ENCODE measurements at regions not wholly inside any gene's neighbourhood (a gene's known extent, or its start where the extent isn't known, plus 50 kb on each side); places are given as distances from the start of the nearest gene placed in this dataset.

GRCh38 chr13:40420160-40420740, 246.2 kb downstream of the FOXO1 start:
- no peak for DNase-seq
- Histone ChIP-seq H3K9me3 (no peaks in the 10 kb centered on the region), H3K4me3 (no peak overlapping the region), H3K36me3 (no peaks in the 10 kb centered on the region), H3K4me1 (no peaks in the 10 kb centered on the region), H3K27ac (no peak overlapping the region), H3K27me3 (no peaks in the 10 kb centered on the region)
- TF ChIP-seq POLR2A (IDR thresholded peaks at IDR 0.05), result no peak
- TF ChIP-seq EP300 (IDR thresholded peaks at IDR 0.05), result no peak
- no peak for TF ChIP-seq CTCF (IDR thresholded peaks at IDR 0.05)
- 67 to 78% (median 76%) methylated on average over 5 to 6 of the region's 6 CpGs for WGBS, 5 donors
- intact Hi-C loops (cut with DNase I; ENCODE audit: low total_unique reads), result no loop called here

GRCh38 chr13:40422588-40423235, 243.7 kb downstream of the FOXO1 start:
- H3K9me3 ChIP-seq, result no peaks in the 10 kb centered on the region
- intact Hi-C loops (cut with DNase I; ENCODE audit: low total_unique reads), result no loop called here
- TF ChIP-seq POLR2A (IDR thresholded peaks at IDR 0.05), result no peak
- no peak for TF ChIP-seq POLR2AphosphoS5 (IDR thresholded peaks at IDR 0.05)
- TF ChIP-seq EP300 (IDR thresholded peaks at IDR 0.05), result no peak
- TF ChIP-seq CTCF (IDR thresholded peaks at IDR 0.05), result no peak
- no peaks in the 10 kb centered on the region for H3K27me3 ChIP-seq
- H3K27ac ChIP-seq, result no peak overlapping the region
- no peak overlapping the region for H3K4me3 ChIP-seq
- DNase-seq, result no peak
- 83 to 94% (median 89%) methylated on average over 3 to 4 of the region's 4 CpGs for WGBS, 5 donors
- no peaks in the 10 kb centered on the region for H3K36me3 ChIP-seq
- H3K4me1 ChIP-seq, result no peaks in the 10 kb centered on the region

- Histone ChIP-seq H3K27me3 (no peaks in the 10 kb centered on the region), H3K9me3 (no peaks in the 10 kb centered on the region), H3K4me3 (no peak overlapping the region), H3K27ac (no peak overlapping the region), H3K4me1 (peaks cover 0 to 8% (median 0%) of the 10 kb centered on the region in 4 donors), H3K36me3 (no peaks in the 10 kb centered on the region)
- 95 to 100% (median 97%) methylated on average over 1 of the region's 1 CpG for WGBS, 5 donors
- intact Hi-C loops (cut with DNase I; ENCODE audit: low total_unique reads), result no loop called here
- DNase-seq, result no peak
- no peak for TF ChIP-seq POLR2A (IDR thresholded peaks at IDR 0.05)
- no peak for TF ChIP-seq CTCF (IDR thresholded peaks at IDR 0.05)
- TF ChIP-seq EP300 (IDR thresholded peaks at IDR 0.05), result no peak
These were observed 238.1 kb downstream of the FOXO1 start for GRCh38 chr13:40428354-40428753.

- no peaks in the 10 kb centered on the region for H3K27me3 ChIP-seq
- H3K9me3 ChIP-seq, result no peaks in the 10 kb centered on the region
- intact Hi-C loops (cut with DNase I; ENCODE audit: low total_unique reads), result no loop called here
- DNase-seq, result peak in 1 of 2 donors; percentile 44
- no peaks in the 10 kb centered on the region for H3K36me3 ChIP-seq
- H3K27ac ChIP-seq, result peak overlapping the region in 2 of 5 donors; percentile 25 to 64
- H3K4me3 ChIP-seq, result no peak overlapping the region
- WGBS, 5 donors, result 75 to 90% (median 87%) methylated on average over 10 of the region's 10 CpGs
- peaks cover 0 to 8% (median 0%) of the 10 kb centered on the region in 4 donors for H3K4me1 ChIP-seq
- TF ChIP-seq POLR2A (IDR thresholded peaks at IDR 0.05), result no peak
- no peak for TF ChIP-seq CTCF (IDR thresholded peaks at IDR 0.05)
- TF ChIP-seq EP300 (IDR thresholded peaks at IDR 0.05), result no peak
- TF ChIP-seq POLR2AphosphoS5 (IDR thresholded peaks at IDR 0.05), result peak; percentile 11 to 42 (median 27)
These were observed 236.5 kb downstream of the FOXO1 start for GRCh38 chr13:40429706-40430545.
